GM23248 (cell line): ENCODE measurements at regions not wholly inside any gene's neighbourhood (a gene's known extent, or its start where the extent isn't known, plus 50 kb on each side); places are given as distances from the start of the nearest gene placed in this dataset.
"Not testable (repeated sequence)": the region's sequence is repeated elsewhere in the genome, so short reads cannot be mapped to it uniquely, and the experiment has no call there.

Experiments
- DNase-seq: peaks from one replicate; pipeline ENCODE4 v3.0.0-alpha.2; 2015
- H2AFZ ChIP-seq: fragments of 200-600 bp; sonication (generic); 2 replicates; pipeline ENCODE4 v1.6.1; 2016; ENCODE audit warnings: antibody characterized with exemption
- H3F3A ChIP-seq: fragments of 200-600 bp; sonication (generic); 2 replicates; pipeline ENCODE4 v1.6.1; 2016; ENCODE audit warnings: mild to moderate bottlenecking, antibody characterized with exemption, mixed run types; ENCODE audit not compliant: insufficient read depth
- H3K27ac ChIP-seq: fragments of 200-600 bp; sonication (generic); 2 replicates; pipeline ENCODE4 v1.5.1; 2016; ENCODE audit warnings: mild to moderate bottlenecking
- H3K27me3 ChIP-seq: fragments of 200-600 bp; sonication (generic); replicated peaks from 2 replicates; pipeline ENCODE4 v1.6.1; 2016; ENCODE audit warnings: mild to moderate bottlenecking; ENCODE audit not compliant: insufficient read depth
- H3K36me3 ChIP-seq: fragments of 200-600 bp; sonication (generic); 2 replicates; pipeline ENCODE4 v1.6.1; 2016; ENCODE audit warnings: low read depth, mild to moderate bottlenecking
- H3K4me1 ChIP-seq: fragments of 200-600 bp; sonication (generic); 2 replicates; pipeline ENCODE4 v1.6.1; 2016; ENCODE audit warnings: mild to moderate bottlenecking; ENCODE audit not compliant: insufficient read depth
- H3K4me2 ChIP-seq: fragments of 200-600 bp; sonication (generic); one replicate; pipeline ENCODE4 v1.6.1; 2016; ENCODE audit warnings: mild to moderate bottlenecking; ENCODE audit not compliant: unreplicated experiment
- H3K4me3 ChIP-seq: fragments of 200-600 bp; sonication (generic); 2 replicates; pipeline ENCODE4 v1.5.1; 2016; ENCODE audit warnings: mild to moderate bottlenecking
- H3K79me2 ChIP-seq: fragments of 200-600 bp; sonication (generic); 2 replicates; pipeline ENCODE4 v1.6.1; 2016; ENCODE audit warnings: mild to moderate bottlenecking; ENCODE audit not compliant: insufficient read depth
- H3K9ac ChIP-seq: fragments of 200-600 bp; sonication (generic); 2 replicates; pipeline ENCODE4 v1.6.1; 2016; ENCODE audit warnings: mild to moderate bottlenecking
- H3K9me2 ChIP-seq: fragments of 200-600 bp; sonication (generic); 2 replicates; pipeline ENCODE4 v1.6.1; 2016; ENCODE audit warnings: mixed run types, mild to moderate bottlenecking, moderate library complexity; ENCODE audit not compliant: insufficient read depth
- H3K9me3 ChIP-seq: fragments of 200-600 bp; sonication (generic); one replicate; pipeline ENCODE4 v1.6.1; 2017; ENCODE audit warnings: low read depth
- H4K20me1 ChIP-seq: fragments of 200-600 bp; sonication (generic); 2 replicates; pipeline ENCODE4 v1.6.0; 2016; ENCODE audit not compliant: insufficient read depth
- EZH2 ChIP-seq: fragments of 200-600 bp; sonication (generic); IDR thresholded peaks from 2 replicates; pipeline ENCODE4 v1.6.1; 2018; ENCODE audit warnings: antibody characterized with exemption, mild to moderate bottlenecking; ENCODE audit not compliant: insufficient read depth, poor library complexity, severe bottlenecking
- EZH2phosphoT487 ChIP-seq: fragments of 200-600 bp; sonication (generic); IDR thresholded peaks from 2 replicates; pipeline ENCODE4 v1.6.1; 2018; ENCODE audit warnings: antibody characterized with exemption, moderate library complexity, mild to moderate bottlenecking, low read depth; ENCODE audit not compliant: insufficient read depth
- WGBS, 2 experiments: methylation state at CpG; one replicate each; pipeline ENCODE4 v1.1.6; 2015 to 2017; ENCODE audit warnings: low lambda C conversion rate in 2 of 2, low coverage in 1 of 2; ENCODE audit errors: missing lambda C conversion rate in 2 of 2; 5-methylcytosine and 5-hydroxymethylcytosine counted together
- in situ Hi-C: fragments of 300-500 bp; cut with MboI; formaldehyde crosslinking; loops from 2 replicates; pipeline ENCODE4 v1.15.0; 2020

GRCh38 chr15:81728726-81729125 lies 317.1 kb downstream of the MEX3B start:
- no peak for TF ChIP-seq EZH2
- no peak for TF ChIP-seq EZH2phosphoT487
- no peaks in the 10 kb centered on the region for H3K36me3 ChIP-seq
- H4K20me1 ChIP-seq = no peaks in the 10 kb centered on the region
- in situ Hi-C loops = no loop called here
- no peak overlapping the region for H2AFZ ChIP-seq
- no peak overlapping the region for H3K9ac ChIP-seq
- H3K4me2 ChIP-seq = no peak overlapping the region
- no peaks in the 10 kb centered on the region for H3K79me2 ChIP-seq
- no peaks in the 10 kb centered on the region for H3F3A ChIP-seq
- no peaks in the 10 kb centered on the region for H3K9me2 ChIP-seq
- no peaks in the 10 kb centered on the region for H3K27me3 ChIP-seq
- no peak overlapping the region for H3K27ac ChIP-seq
- no peak overlapping the region for H3K4me3 ChIP-seq
- DNase-seq = no peak
- no peaks in the 10 kb centered on the region for H3K4me1 ChIP-seq
- no peaks in the 10 kb centered on the region for H3K9me3 ChIP-seq

- WGBS, 2 experiments = 46 to 53% methylated on average over 1 of the region's 1 CpG
- TF ChIP-seq EZH2 (no peak), EZH2phosphoT487 (no peak)
- H3K9me2 ChIP-seq = no peaks in the 10 kb centered on the region
- H2AFZ ChIP-seq = no peak overlapping the region
- no peaks in the 10 kb centered on the region for H3K36me3 ChIP-seq
- no peak overlapping the region for H3K4me2 ChIP-seq
- no peak overlapping the region for H3K27ac ChIP-seq
- no peak overlapping the region for H3K9ac ChIP-seq
- no peaks in the 10 kb centered on the region for H4K20me1 ChIP-seq
- no peaks in the 10 kb centered on the region for H3K9me3 ChIP-seq
- H3K27me3 ChIP-seq = no peaks in the 10 kb centered on the region
- H3K4me1 ChIP-seq = no peaks in the 10 kb centered on the region
- H3K4me3 ChIP-seq = no peak overlapping the region
- no peaks in the 10 kb centered on the region for H3F3A ChIP-seq
- H3K79me2 ChIP-seq = no peaks in the 10 kb centered on the region
- in situ Hi-C loops = no loop called here
- DNase-seq = no peak
Observed at GRCh38 chr15:81725590-81725989, 320.2 kb downstream of the MEX3B start.

- Histone ChIP-seq H3K36me3 (no peaks in the 10 kb centered on the region), H3K4me2 (no peak overlapping the region), H2AFZ (no peak overlapping the region), H3K27ac (no peak overlapping the region), H3K79me2 (no peaks in the 10 kb centered on the region), H3K9me2 (no peaks in the 10 kb centered on the region), H3K9me3 (no peaks in the 10 kb centered on the region), H3K9ac (no peak overlapping the region), H4K20me1 (no peaks in the 10 kb centered on the region), H3K4me3 (no peak overlapping the region), H3K27me3 (no peaks in the 10 kb centered on the region), H3K4me1 (no peaks in the 10 kb centered on the region), H3F3A (no peaks in the 10 kb centered on the region)
- no peak for DNase-seq
- WGBS, 2 experiments = 0% methylated on average over 2 of the region's 2 CpGs
- TF ChIP-seq EZH2phosphoT487 = no peak
- no peak for TF ChIP-seq EZH2
- in situ Hi-C loops = no loop called here
Observed at GRCh38 chr15:81724536-81724935, 321.3 kb downstream of the MEX3B start.

GRCh38 chr15:81723701-81724100 lies 322.1 kb downstream of the MEX3B start:
- no peaks in the 10 kb centered on the region for H4K20me1 ChIP-seq

GRCh38 chr15:81723113-81723651 lies 322.6 kb downstream of the MEX3B start:
- in situ Hi-C loops = no loop called here
- H3F3A ChIP-seq = no peaks in the 10 kb centered on the region
- H2AFZ ChIP-seq = no peak overlapping the region
- no peak overlapping the region for H3K9ac ChIP-seq
- H3K9me2 ChIP-seq = no peaks in the 10 kb centered on the region
- no peaks in the 10 kb centered on the region for H3K4me1 ChIP-seq
- WGBS, 2 experiments = 1% methylated on average over 5 of the region's 5 CpGs
- no peaks in the 10 kb centered on the region for H3K9me3 ChIP-seq
- H3K79me2 ChIP-seq = no peaks in the 10 kb centered on the region
- no peak for DNase-seq
- TF ChIP-seq EZH2 (no peak), EZH2phosphoT487 (no peak)
- no peak overlapping the region for H3K4me2 ChIP-seq
- no peaks in the 10 kb centered on the region for H4K20me1 ChIP-seq
- no peaks in the 10 kb centered on the region for H3K27me3 ChIP-seq
- H3K4me3 ChIP-seq = no peak overlapping the region
- no peaks in the 10 kb centered on the region for H3K36me3 ChIP-seq
- no peak overlapping the region for H3K27ac ChIP-seq

More at GRCh38 chr15:81723701-81724100, 322.1 kb downstream of the MEX3B start:
- no peaks in the 10 kb centered on the region for H3K27me3 ChIP-seq
- TF ChIP-seq EZH2 (no peak), EZH2phosphoT487 (no peak)
- DNase-seq = no peak
- no peak overlapping the region for H3K27ac ChIP-seq
- H3K9me3 ChIP-seq = no peaks in the 10 kb centered on the region
- H3K4me2 ChIP-seq = no peak overlapping the region
- no peaks in the 10 kb centered on the region for H3F3A ChIP-seq
- no peaks in the 10 kb centered on the region for H3K9me2 ChIP-seq
- in situ Hi-C loops = no loop called here
- no peaks in the 10 kb centered on the region for H3K36me3 ChIP-seq
- H2AFZ ChIP-seq = no peak overlapping the region
- no peaks in the 10 kb centered on the region for H3K4me1 ChIP-seq
- no peaks in the 10 kb centered on the region for H3K79me2 ChIP-seq
- H3K9ac ChIP-seq = no peak overlapping the region
- no peak overlapping the region for H3K4me3 ChIP-seq
- WGBS, 2 experiments = 5 to 6% methylated on average over 3 of the region's 3 CpGs

GRCh38 chr15:81716468-81716867 lies 329.4 kb downstream of the MEX3B start:
- DNase-seq, H3K79me2 ChIP-seq, H3K9me2 ChIP-seq, H3K9me3 ChIP-seq, H3K4me1 ChIP-seq, H3K27me3 ChIP-seq, H3K4me2 ChIP-seq, H3K27ac ChIP-seq, H4K20me1 ChIP-seq, H3K9ac ChIP-seq, H2AFZ ChIP-seq, H3F3A ChIP-seq, in situ Hi-C loops, H3K4me3 ChIP-seq, H3K36me3 ChIP-seq: not testable (repeated sequence)
- WGBS, 2 experiments = 47 to 54% methylated on average over 2 of the region's 2 CpGs
